Fibroblast of lung (primary cell): ENCODE measurements at regions not wholly inside any gene's neighbourhood (a gene's known extent, or its start where the extent isn't known, plus 50 kb on each side); places are given as distances from the start of the nearest gene placed in this dataset.

Experiments
- DNase-seq, 2 donors: peaks; one replicate each; pipeline versions ENCODE4 v3.0.0 to v3.0.0-alpha.2; 2010; ENCODE audit warnings: low read depth in 2 of 2
- H2AFZ ChIP-seq: 2 replicates; pipeline ENCODE4 v1.5.1; 2012; ENCODE audit warnings: low read length, control low read depth, inconsistent platforms
- H3K27ac ChIP-seq: 2 replicates; pipeline ENCODE4 v1.5.1; 2011; ENCODE audit warnings: low read length, control low read depth; ENCODE audit not compliant: insufficient read depth
- H3K27me3 ChIP-seq: 2 replicates; pipeline ENCODE4 v1.5.1; 2011; ENCODE audit warnings: mild to moderate bottlenecking, low read length; ENCODE audit not compliant: control insufficient read depth, insufficient read depth
- H3K36me3 ChIP-seq: 2 replicates; pipeline ENCODE4 v1.5.1; 2011; ENCODE audit warnings: low read length; ENCODE audit not compliant: control insufficient read depth, insufficient read depth
- H3K4me1 ChIP-seq: 2 replicates; pipeline ENCODE4 v1.5.1; 2011; ENCODE audit warnings: low read length; ENCODE audit not compliant: control insufficient read depth, insufficient read depth; ENCODE audit errors: extremely low read depth
- H3K4me2 ChIP-seq: 2 replicates; pipeline ENCODE4 v1.5.1; 2011; ENCODE audit warnings: low read length, control low read depth; ENCODE audit not compliant: insufficient read depth; ENCODE audit errors: extremely low read depth
- H3K4me3 ChIP-seq, 4 experiments: fragments of 200-600 bp in 1 of 4; sonication (generic) in 1 of 4; replicated peaks in 1 of 4; 2 replicates each; pipeline ENCODE4 v1.5.1; 2011 to 2016; ENCODE audit warnings: low read length in 4 of 4, low read depth in 3 of 4, mild to moderate bottlenecking in 3 of 4, control low read depth in 2 of 4, inconsistent platforms in 1 of 4, mixed read lengths in 1 of 4; ENCODE audit not compliant: insufficient read depth in 1 of 4; ENCODE audit errors: control extremely low read depth in 1 of 4
- H3K79me2 ChIP-seq: 2 replicates; pipeline ENCODE4 v1.5.1; 2012; ENCODE audit warnings: mild to moderate bottlenecking, low read length, inconsistent platforms; ENCODE audit not compliant: control insufficient read depth, insufficient read depth
- H3K9ac ChIP-seq: 2 replicates; pipeline ENCODE4 v1.5.1; 2011; ENCODE audit warnings: mild to moderate bottlenecking, low read length, control low read depth; ENCODE audit not compliant: insufficient read depth
- H3K9me3 ChIP-seq: 2 replicates; pipeline ENCODE4 v1.5.1; 2012; ENCODE audit warnings: low read depth, low read length; ENCODE audit not compliant: control insufficient read depth, insufficient read depth
- H4K20me1 ChIP-seq: 2 replicates; pipeline ENCODE4 v1.5.1; 2011; ENCODE audit warnings: low read length; ENCODE audit not compliant: control insufficient read depth, insufficient read depth; ENCODE audit errors: extremely low read depth
- EZH2 ChIP-seq: IDR thresholded peaks from 2 replicates; pipeline ENCODE4 v1.5.1; 2012; ENCODE audit warnings: low read length, control low read depth, mild to moderate bottlenecking; ENCODE audit errors: missing control alignments
- TF ChIP-seq, protein P1 (sequence below), 2 donors: IDR thresholded peaks in 1 of 2; conservative IDR thresholded peaks in 1 of 2; 1 replicate in 1 of 2; 2 replicates in 1 of 2; pipeline ENCODE4 v1.5.1; 2011 to 2012; ENCODE audit warnings: low read length in 2 of 2, control low read depth in 1 of 2, inconsistent platforms in 1 of 2, low read depth in 1 of 2, mild to moderate bottlenecking in 1 of 2

DNA sequence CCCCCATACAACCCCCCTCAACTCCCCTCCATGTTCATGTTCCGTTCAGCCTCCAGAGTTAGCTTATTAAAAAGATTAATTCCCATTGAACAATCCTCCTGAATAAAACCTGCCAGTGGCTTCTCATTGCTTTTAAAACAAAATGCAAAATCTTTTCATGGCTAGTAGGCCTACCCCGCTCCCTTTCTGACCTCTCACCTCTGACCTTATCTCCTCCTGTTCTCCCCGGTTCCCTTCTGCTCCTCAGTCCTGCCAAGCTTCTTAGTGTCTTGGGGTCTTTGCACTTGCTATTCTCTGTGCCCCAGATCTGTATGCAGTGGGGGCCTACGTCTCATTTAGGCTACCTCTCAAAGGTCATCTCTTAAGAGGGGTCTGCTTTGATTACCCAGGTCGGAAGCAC is 64.3 kb downstream of the RHOB start:
- DNase-seq: no peak
- H3K9me3 ChIP-seq: no peaks in the 10 kb centered on the region
- H3K4me1 ChIP-seq: peaks cover 17% of the 10 kb centered on the region
- TF ChIP-seq, protein P1, sequence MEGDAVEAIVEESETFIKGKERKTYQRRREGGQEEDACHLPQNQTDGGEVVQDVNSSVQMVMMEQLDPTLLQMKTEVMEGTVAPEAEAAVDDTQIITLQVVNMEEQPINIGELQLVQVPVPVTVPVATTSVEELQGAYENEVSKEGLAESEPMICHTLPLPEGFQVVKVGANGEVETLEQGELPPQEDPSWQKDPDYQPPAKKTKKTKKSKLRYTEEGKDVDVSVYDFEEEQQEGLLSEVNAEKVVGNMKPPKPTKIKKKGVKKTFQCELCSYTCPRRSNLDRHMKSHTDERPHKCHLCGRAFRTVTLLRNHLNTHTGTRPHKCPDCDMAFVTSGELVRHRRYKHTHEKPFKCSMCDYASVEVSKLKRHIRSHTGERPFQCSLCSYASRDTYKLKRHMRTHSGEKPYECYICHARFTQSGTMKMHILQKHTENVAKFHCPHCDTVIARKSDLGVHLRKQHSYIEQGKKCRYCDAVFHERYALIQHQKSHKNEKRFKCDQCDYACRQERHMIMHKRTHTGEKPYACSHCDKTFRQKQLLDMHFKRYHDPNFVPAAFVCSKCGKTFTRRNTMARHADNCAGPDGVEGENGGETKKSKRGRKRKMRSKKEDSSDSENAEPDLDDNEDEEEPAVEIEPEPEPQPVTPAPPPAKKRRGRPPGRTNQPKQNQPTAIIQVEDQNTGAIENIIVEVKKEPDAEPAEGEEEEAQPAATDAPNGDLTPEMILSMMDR (conservative IDR thresholded peaks at IDR 0.05 in 1 of 2, IDR thresholded peaks at IDR 0.05 in 1 of 2; ENCODE audit: low read depth in 1 of 2, low read length in 2 of 2): no peak
- no peak for TF ChIP-seq EZH2
- H3K4me3 ChIP-seq: no peak overlapping the region
- H3K36me3 ChIP-seq: no peaks in the 10 kb centered on the region
- no peak overlapping the region for H2AFZ ChIP-seq
- H3K4me2 ChIP-seq: no peak overlapping the region
- no peaks in the 10 kb centered on the region for H3K27me3 ChIP-seq
- no peak overlapping the region for H3K9ac ChIP-seq
- no peaks in the 10 kb centered on the region for H4K20me1 ChIP-seq
- H3K79me2 ChIP-seq: no peaks in the 10 kb centered on the region
- no peak overlapping the region for H3K27ac ChIP-seq

DNA sequence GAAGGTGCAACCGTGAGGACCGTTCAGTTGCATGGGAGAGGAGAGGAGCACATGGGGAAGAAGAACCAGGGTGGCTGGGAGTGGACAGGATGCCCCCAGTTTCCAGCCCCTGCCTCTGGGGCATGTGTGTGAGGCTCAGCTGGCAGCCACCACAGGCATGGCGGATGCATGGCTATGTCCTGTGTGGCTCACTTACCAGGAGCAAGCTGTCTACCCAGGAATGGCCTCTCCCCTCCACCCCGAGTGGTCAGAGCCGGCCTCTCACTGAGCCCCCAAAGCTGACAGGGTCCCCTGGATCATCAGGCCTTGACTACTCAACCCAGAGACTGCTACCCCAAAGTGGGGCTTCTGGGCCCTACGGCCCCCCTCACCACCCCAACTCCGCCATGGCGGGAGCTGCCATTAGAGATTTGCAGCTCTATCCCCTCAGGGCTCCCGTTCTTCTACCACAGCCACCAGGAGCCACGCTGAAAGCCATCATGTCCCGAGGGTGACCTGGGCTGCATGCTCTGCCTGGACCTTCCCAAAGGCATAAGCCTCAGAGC is 65.3 kb downstream of the RHOB start:
- DNase-seq: no peak
- peaks cover 13% of the 10 kb centered on the region for H3K4me1 ChIP-seq
- no peak overlapping the region for H3K27ac ChIP-seq
- no peaks in the 10 kb centered on the region for H3K36me3 ChIP-seq
- TF ChIP-seq, protein P1 (conservative IDR thresholded peaks at IDR 0.05 in 1 of 2, IDR thresholded peaks at IDR 0.05 in 1 of 2; ENCODE audit: low read depth in 1 of 2, low read length in 2 of 2): no peak
- TF ChIP-seq EZH2: no peak
- no peaks in the 10 kb centered on the region for H3K9me3 ChIP-seq
- no peaks in the 10 kb centered on the region for H3K79me2 ChIP-seq
- no peak overlapping the region for H3K4me2 ChIP-seq
- no peak overlapping the region for H3K9ac ChIP-seq
- no peak overlapping the region for H3K4me3 ChIP-seq
- no peak overlapping the region for H2AFZ ChIP-seq
- H3K27me3 ChIP-seq: no peaks in the 10 kb centered on the region
- no peaks in the 10 kb centered on the region for H4K20me1 ChIP-seq

DNA sequence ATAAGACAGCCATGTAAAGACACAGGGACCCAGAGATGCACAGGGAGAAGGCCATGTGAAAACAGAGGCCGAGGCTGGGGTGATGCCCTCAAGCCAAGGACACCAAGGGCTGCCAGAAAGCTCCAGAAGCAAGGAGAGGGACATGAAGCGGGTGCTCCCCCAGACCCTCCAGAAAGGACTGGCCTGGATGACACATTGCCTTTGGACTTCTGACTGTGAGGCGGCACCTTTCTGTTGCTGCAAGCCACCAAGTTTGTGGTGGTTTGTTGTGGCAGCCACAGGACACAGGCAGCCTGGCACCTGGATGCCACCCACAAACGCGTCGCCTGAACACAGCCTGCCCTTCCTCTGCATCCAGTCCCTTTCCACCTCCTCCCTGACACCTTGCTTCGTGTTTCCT is 67.1 kb downstream of the RHOB start:
- Histone ChIP-seq H3K9ac (no peak overlapping the region), H3K36me3 (no peaks in the 10 kb centered on the region), H3K4me1 (peaks cover 13% of the 10 kb centered on the region), H3K9me3 (no peaks in the 10 kb centered on the region), H3K4me3 (no peak overlapping the region), H3K4me2 (no peak overlapping the region), H3K79me2 (no peaks in the 10 kb centered on the region), H2AFZ (no peak overlapping the region), H3K27me3 (no peaks in the 10 kb centered on the region), H4K20me1 (no peaks in the 10 kb centered on the region), H3K27ac (peak overlapping the region; percentile 78)
- no peak for TF ChIP-seq EZH2
- TF ChIP-seq, protein P1 (conservative IDR thresholded peaks at IDR 0.05 in 1 of 2, IDR thresholded peaks at IDR 0.05 in 1 of 2; ENCODE audit: low read depth in 1 of 2, low read length in 2 of 2): no peak
- no peak for DNase-seq
